ENCODE measurements at regions not wholly inside any gene's neighbourhood (a gene's known extent, or its start where the extent isn't known, plus 50 kb on each side); places are given as distances from the start of the nearest gene placed in this dataset.

DNA sequence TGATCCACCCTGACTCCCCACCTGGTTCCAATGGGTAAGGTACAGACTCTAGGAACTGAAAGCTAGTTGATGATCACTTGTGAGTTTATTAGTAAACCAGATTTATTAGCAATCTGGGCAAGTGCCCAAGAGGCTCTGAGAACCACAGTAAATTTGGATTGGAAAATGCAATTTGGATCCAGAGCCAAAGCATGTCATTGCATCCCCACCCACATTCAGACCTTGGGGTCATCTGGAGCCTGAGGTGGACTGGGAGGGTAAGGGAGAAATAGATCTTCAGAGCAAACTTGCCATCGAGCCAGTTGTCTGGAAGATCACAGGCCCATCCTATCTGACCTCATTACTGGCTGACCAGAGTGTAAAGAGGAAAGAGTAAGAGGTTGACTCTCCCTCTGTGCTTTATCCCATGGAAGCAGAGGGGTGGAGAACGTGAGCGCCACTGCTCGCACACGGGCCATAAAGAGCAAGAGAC lies 78.7 kb upstream of the RASGEF1B start:
- no peak for DNase-seq (ENCODE audit: low spot score)
- peak overlapping the region in 1 of 2 donors; percentile 13 for H3K27ac ChIP-seq
- H3K9me3 ChIP-seq = no peaks in the 10 kb centered on the region
- H3K4me1 ChIP-seq = peaks cover 0 to 11% of the 10 kb centered on the region in 2 donors
- H3K36me3 ChIP-seq = no peaks in the 10 kb centered on the region
- no peak overlapping the region for H3K4me3 ChIP-seq
- no peaks in the 10 kb centered on the region for H3K27me3 ChIP-seq
- TF ChIP-seq, protein P1, sequence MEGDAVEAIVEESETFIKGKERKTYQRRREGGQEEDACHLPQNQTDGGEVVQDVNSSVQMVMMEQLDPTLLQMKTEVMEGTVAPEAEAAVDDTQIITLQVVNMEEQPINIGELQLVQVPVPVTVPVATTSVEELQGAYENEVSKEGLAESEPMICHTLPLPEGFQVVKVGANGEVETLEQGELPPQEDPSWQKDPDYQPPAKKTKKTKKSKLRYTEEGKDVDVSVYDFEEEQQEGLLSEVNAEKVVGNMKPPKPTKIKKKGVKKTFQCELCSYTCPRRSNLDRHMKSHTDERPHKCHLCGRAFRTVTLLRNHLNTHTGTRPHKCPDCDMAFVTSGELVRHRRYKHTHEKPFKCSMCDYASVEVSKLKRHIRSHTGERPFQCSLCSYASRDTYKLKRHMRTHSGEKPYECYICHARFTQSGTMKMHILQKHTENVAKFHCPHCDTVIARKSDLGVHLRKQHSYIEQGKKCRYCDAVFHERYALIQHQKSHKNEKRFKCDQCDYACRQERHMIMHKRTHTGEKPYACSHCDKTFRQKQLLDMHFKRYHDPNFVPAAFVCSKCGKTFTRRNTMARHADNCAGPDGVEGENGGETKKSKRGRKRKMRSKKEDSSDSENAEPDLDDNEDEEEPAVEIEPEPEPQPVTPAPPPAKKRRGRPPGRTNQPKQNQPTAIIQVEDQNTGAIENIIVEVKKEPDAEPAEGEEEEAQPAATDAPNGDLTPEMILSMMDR (IDR thresholded peaks at IDR 0.05) = no peak

DNA sequence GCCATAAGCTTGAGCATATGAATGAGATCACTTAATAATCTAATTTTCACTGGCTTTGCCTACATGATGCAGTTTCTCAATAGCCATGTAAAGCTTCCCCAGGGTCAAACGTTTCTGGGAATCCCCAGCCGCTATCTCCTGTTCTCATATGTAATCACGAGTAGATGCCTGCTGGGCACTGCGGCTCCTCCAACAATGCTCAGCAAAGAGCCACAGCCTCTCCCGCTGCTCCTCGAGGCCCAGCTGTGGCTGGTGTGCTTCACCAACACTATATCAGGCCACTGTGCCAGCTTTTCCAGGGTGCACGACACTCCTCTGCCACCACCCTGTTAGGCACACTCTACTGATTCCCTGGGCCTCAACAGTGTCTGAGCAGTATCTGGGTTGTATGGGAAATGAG lies 78.3 kb upstream of the RASGEF1B start:
- TF ChIP-seq, protein P1 (IDR thresholded peaks at IDR 0.05) = no peak
- Histone ChIP-seq H3K4me1 (peaks cover 0 to 11% of the 10 kb centered on the region in 2 donors), H3K36me3 (no peaks in the 10 kb centered on the region), H3K4me3 (no peak overlapping the region), H3K27ac (peak overlapping the region in 1 of 2 donors; percentile 13), H3K9me3 (no peaks in the 10 kb centered on the region), H3K27me3 (no peaks in the 10 kb centered on the region)
- no peak for DNase-seq (ENCODE audit: low spot score)

DNA sequence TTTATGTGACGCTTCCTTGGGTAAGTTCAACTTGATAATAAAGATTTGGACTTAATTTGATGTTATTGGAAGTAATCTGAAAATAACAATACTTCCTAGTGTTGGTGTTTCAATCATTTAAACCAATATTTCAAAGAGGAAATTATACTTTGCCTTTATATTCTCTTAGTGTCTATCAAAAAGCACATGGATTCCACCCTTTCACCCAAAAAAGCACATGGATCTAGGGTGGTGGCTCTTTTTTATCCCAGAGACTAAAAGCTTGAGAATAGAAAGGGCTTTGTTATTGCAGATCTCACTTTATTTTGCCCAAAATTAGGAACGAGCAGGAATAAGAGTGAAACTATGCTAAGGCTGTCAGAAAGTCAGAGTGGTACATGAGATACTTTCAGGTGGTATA lies 75.1 kb upstream of the RASGEF1B start:
- H3K4me3 ChIP-seq = no peak overlapping the region
- no peaks in the 10 kb centered on the region for H3K36me3 ChIP-seq
- TF ChIP-seq, protein P1 (IDR thresholded peaks at IDR 0.05) = no peak
- peaks cover 0 to 5% of the 10 kb centered on the region in 2 donors for H3K9me3 ChIP-seq
- no peak overlapping the region for H3K27ac ChIP-seq
- no peak for DNase-seq (ENCODE audit: low spot score)
- H3K27me3 ChIP-seq = no peaks in the 10 kb centered on the region
- H3K4me1 ChIP-seq = peaks cover 0 to 9% of the 10 kb centered on the region in 2 donors

DNA sequence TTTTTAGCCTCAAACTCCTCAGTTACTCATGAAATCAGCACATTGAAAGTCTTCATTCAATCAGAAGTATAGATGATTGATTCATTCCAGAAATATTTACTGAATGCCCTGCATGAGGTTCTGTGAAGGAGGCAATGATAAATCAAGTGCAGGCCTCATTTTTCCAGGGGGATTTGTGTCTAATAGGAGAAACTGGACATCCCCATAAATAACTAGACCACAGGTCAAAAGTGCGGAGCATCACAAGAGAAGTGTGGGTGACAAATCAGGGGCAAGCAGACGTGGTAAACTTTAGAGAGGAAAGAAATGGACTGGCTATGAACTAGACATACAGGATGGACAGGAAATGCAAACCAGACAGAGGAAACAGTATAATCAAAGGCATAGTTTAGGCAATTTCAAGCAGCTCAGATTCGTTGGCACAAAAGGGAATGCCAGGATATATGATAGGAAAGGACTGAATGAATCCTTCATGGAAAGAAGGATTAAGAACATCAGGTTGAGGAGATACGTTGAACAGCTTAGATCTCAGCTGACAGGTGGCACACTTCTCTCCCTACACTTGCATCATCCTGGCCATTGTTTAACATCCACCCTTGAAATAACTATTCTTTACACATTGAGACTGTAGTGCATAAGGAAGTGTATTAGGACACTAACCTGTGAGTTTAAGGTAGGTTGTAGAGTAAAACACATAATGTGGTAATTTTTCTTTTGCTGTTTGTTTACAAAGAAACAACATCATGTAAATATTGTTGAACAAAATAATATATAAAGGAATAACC lies 69.6 kb upstream of the RASGEF1B start:
- TF ChIP-seq, protein P1 (IDR thresholded peaks at IDR 0.05) = no peak
- H3K9me3 ChIP-seq = peaks cover 0 to 5% of the 10 kb centered on the region in 2 donors
- no peaks in the 10 kb centered on the region for H3K36me3 ChIP-seq
- no peak for DNase-seq (ENCODE audit: low spot score)
- H3K4me1 ChIP-seq = no peaks in the 10 kb centered on the region
- H3K27me3 ChIP-seq = no peaks in the 10 kb centered on the region
- no peak overlapping the region for H3K27ac ChIP-seq
- no peak overlapping the region for H3K4me3 ChIP-seq

DNA sequence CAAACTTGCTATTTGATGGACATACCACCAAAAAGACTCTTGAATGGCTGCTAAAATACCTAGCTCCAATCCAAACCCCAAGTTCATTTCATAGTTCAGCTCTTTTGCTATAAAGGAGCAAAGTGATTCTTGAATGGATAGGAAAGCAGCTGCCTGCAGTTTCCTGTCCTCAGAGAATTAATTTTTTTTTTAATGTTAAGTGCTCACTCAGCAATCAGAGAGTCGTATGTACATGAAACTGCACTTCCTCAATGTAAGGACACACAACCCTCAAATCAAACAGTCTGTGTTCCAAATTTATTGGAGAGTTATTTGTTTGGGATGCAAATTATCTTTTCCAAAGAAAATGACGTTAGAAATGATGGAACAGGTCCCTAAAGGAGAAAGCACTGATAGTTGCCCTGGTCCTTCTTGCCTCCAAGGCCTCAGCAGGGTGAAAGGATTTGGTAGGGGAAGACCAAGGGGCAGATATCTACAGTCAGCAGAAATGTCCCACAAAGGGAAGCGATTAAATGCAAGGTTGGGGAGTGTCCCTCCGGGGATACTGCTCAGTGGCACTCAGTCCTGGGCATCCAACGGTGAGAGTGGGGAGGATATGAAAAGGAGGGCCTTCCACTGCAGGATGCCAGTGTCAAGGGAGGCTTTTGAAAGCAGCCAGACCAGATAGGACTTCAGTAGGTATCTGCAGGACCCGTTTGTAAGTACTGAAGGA lies 67.2 kb upstream of the RASGEF1B start:
- H3K9me3 ChIP-seq = peaks cover 0 to 5% of the 10 kb centered on the region in 2 donors
- no peak overlapping the region for H3K27ac ChIP-seq

More for the DNA sequence above, 67.2 kb upstream of the RASGEF1B start:
- TF ChIP-seq, protein P1 (IDR thresholded peaks at IDR 0.05) = no peak
- Histone ChIP-seq H3K27me3 (no peaks in the 10 kb centered on the region), H3K4me3 (no peak overlapping the region), H3K36me3 (no peaks in the 10 kb centered on the region), H3K4me1 (no peaks in the 10 kb centered on the region)
- DNase-seq (ENCODE audit: low spot score) = no peak
